HUES6 (cell line): ENCODE measurements at regions not wholly inside any gene's neighbourhood (a gene's known extent, or its start where the extent isn't known, plus 50 kb on each side); places are given as distances from the start of the nearest gene placed in this dataset.

ENCODE experiments used
- H3K27ac ChIP-seq: 2 replicates; pipeline ENCODE4 v1.7.0; 2013; ENCODE audit warnings: low read depth, mild to moderate bottlenecking, low read length, inconsistent platforms
- H3K27me3 ChIP-seq: 2 replicates; pipeline ENCODE4 v1.6.1; 2013; ENCODE audit warnings: low read length; ENCODE audit not compliant: control insufficient read depth, insufficient read depth
- H3K36me3 ChIP-seq: 2 replicates; pipeline ENCODE4 v1.6.1; 2013; ENCODE audit warnings: low read length; ENCODE audit not compliant: control insufficient read depth, insufficient read depth
- H3K4me1 ChIP-seq: 2 replicates; pipeline ENCODE4 v1.6.1; 2013; ENCODE audit warnings: low read length; ENCODE audit not compliant: control insufficient read depth, insufficient read depth
- H3K4me3 ChIP-seq: 2 replicates; pipeline ENCODE4 v1.5.1; 2013; ENCODE audit warnings: low read depth, low read length
- H3K9ac ChIP-seq: one replicate; pipeline ENCODE4 v1.6.1; 2013; ENCODE audit warnings: mild to moderate bottlenecking, low read length
- H3K9me3 ChIP-seq: 2 replicates; pipeline ENCODE4 v1.6.1; 2013; ENCODE audit warnings: low read depth, low read length; ENCODE audit not compliant: control insufficient read depth, insufficient read depth

DNA sequence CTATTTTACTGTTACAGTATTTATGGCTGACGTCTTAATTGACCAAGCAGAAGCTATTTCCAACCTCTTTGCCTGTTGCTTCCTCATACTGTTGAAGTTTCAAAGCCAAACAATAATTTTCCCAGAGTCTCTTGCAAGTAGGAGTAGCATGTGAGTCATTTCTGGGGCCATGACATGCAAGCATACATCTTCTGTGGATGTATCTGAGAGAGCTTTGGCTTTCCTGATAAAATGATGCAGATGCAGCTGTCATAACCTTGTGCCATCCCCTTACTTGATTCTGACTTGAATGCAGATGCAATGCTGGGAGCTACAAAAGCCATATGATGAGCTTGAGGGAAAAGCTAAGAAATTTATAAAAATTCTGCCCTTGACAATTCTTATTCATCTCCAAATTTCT lies 243.1 kb upstream of the TENM4 start:
- H3K27me3 ChIP-seq, result no peaks in the 10 kb centered on the region

DNA sequence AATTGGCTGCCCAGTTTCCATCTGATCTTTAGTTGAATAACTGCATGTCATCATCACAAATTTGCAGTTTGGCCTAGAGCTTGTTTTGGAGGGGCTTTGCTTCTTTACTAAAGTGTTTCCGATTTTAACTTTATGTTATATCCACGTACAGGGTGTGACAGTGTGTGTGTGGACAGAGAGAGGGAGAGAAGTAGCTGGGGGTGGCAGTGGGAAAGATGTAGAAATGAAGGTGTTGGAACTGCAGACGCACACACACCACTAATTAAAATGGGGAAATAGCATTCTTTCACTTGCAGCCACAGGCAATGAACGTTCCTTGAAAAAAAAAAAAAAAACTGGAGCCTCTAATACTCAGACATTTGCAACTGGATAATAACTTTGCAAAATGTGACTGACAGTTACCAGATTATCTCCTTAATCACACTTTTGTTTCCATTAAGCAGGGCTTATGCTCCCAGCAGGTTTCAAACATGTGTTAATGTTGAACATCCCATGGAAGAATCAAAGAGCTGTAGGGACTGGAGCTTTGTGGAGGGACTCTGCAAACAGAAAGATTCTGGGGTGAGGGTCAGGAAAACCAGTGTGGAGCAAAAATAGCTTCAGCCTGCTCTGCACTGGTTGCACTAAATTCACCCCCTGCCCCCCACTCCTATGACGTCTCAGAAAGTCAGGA lies 238.1 kb upstream of the TENM4 start:
- Histone ChIP-seq H3K9ac (no peak overlapping the region), H3K27ac (no peak overlapping the region), H3K27me3 (no peaks in the 10 kb centered on the region), H3K4me3 (no peak overlapping the region), H3K9me3 (no peaks in the 10 kb centered on the region), H3K36me3 (no peaks in the 10 kb centered on the region), H3K4me1 (peaks cover 13% of the 10 kb centered on the region)

More for the DNA sequence above, 243.1 kb upstream of the TENM4 start:
- Histone ChIP-seq H3K9ac (no peak overlapping the region), H3K4me1 (peaks cover 6% of the 10 kb centered on the region), H3K27ac (no peak overlapping the region), H3K9me3 (no peaks in the 10 kb centered on the region), H3K4me3 (no peak overlapping the region), H3K36me3 (no peaks in the 10 kb centered on the region)

DNA sequence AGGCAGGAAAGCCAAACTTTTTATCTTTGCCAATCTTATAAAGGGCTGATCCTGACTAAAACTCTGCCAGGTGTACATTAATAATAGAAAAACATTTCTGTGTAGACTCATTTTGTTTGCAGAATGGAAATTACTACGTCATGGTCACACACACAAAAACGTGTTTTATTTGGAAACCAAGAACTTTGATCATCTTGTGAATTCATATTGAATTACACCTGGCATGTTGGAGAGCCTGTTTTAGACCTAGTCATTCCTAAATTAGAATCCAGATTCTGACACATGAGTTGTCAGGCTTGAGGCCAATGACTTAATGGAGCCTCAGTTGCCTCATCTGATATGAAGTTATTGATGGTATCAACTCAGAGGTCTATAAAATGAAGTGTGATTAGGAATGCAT lies 235.6 kb upstream of the TENM4 start:
- Histone ChIP-seq H3K9me3 (no peaks in the 10 kb centered on the region), H3K9ac (no peak overlapping the region), H3K4me3 (no peak overlapping the region), H3K27me3 (no peaks in the 10 kb centered on the region), H3K4me1 (peaks cover 13% of the 10 kb centered on the region), H3K36me3 (no peaks in the 10 kb centered on the region), H3K27ac (no peak overlapping the region)

DNA sequence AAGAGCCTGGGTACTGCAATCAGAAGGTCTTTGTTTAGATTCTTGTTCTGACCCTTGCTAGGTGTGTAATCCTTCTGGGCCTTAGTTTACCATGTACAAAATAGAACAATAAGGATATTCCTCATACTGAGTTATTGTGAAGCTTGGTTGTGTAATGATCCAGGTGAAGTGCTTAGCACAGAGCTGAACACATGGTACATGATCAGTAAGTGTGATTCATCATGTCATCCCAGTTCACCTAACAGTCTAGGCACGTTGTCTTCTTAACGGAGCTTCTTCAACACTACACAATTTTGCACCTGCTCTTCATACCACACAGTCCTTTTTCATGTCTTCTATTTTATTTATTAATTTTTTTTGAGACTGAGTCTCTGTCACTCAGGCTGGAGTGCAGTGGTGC lies 234.3 kb upstream of the TENM4 start:
- Histone ChIP-seq H3K4me1 (peaks cover 13% of the 10 kb centered on the region), H3K9ac (no peak overlapping the region)

DNA sequence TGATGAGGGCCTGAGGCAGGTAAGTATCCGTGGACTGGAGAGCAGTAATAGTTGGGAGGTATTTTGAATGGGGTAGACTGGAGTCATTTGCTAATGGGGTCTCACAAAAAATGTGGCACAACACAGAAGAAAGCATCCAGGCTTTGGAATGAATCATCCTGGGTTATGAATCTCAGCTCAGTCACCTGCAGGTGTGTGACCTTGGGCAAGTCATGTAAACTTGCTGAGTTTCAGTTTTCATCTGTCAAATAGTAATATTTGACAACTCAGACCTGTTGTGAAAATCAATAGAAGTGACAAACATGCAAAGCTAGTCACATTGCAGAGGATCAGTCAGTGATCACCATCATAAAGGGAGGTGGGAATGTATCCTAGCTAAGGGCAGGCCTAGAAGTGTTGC lies 232.0 kb upstream of the TENM4 start:
- H3K9ac ChIP-seq, result no peak overlapping the region
- H3K4me3 ChIP-seq, result no peak overlapping the region
- H3K36me3 ChIP-seq, result no peaks in the 10 kb centered on the region
- H3K27ac ChIP-seq, result no peak overlapping the region
- H3K27me3 ChIP-seq, result no peaks in the 10 kb centered on the region
- H3K9me3 ChIP-seq, result no peaks in the 10 kb centered on the region
- H3K4me1 ChIP-seq, result no peaks in the 10 kb centered on the region

More for the DNA sequence above, 234.3 kb upstream of the TENM4 start:
- no peaks in the 10 kb centered on the region for H3K36me3 ChIP-seq
- no peaks in the 10 kb centered on the region for H3K9me3 ChIP-seq
- H3K4me3 ChIP-seq, result no peak overlapping the region
- no peaks in the 10 kb centered on the region for H3K27me3 ChIP-seq
- no peak overlapping the region for H3K27ac ChIP-seq

GRCh38 chr11:79671401-79671800 lies 230.6 kb upstream of the TENM4 start:
- Histone ChIP-seq H3K9ac (no peak overlapping the region), H3K36me3 (no peaks in the 10 kb centered on the region), H3K27me3 (no peaks in the 10 kb centered on the region), H3K9me3 (no peaks in the 10 kb centered on the region), H3K27ac (no peak overlapping the region), H3K4me3 (no peak overlapping the region), H3K4me1 (no peaks in the 10 kb centered on the region)

- Histone ChIP-seq H3K9ac (no peak overlapping the region), H3K4me1 (no peaks in the 10 kb centered on the region), H3K9me3 (no peaks in the 10 kb centered on the region), H3K27me3 (no peaks in the 10 kb centered on the region), H3K27ac (no peak overlapping the region), H3K4me3 (no peak overlapping the region), H3K36me3 (no peaks in the 10 kb centered on the region)
Measured at GRCh38 chr11:79670882-79671281, 230.1 kb upstream of the TENM4 start.

- Histone ChIP-seq H3K27me3 (no peaks in the 10 kb centered on the region), H3K36me3 (no peaks in the 10 kb centered on the region), H3K4me1 (no peaks in the 10 kb centered on the region), H3K4me3 (no peak overlapping the region), H3K9me3 (no peaks in the 10 kb centered on the region), H3K27ac (no peak overlapping the region), H3K9ac (no peak overlapping the region)
Measured at GRCh38 chr11:79668575-79668974, 227.7 kb upstream of the TENM4 start.

- no peaks in the 10 kb centered on the region for H3K4me1 ChIP-seq
- no peaks in the 10 kb centered on the region for H3K9me3 ChIP-seq
- H3K27me3 ChIP-seq, result no peaks in the 10 kb centered on the region
- H3K36me3 ChIP-seq, result no peaks in the 10 kb centered on the region
- no peak overlapping the region for H3K9ac ChIP-seq
- H3K4me3 ChIP-seq, result no peak overlapping the region
- no peak overlapping the region for H3K27ac ChIP-seq
Measured at GRCh38 chr11:79667380-79667779, 226.6 kb upstream of the TENM4 start.

DNA sequence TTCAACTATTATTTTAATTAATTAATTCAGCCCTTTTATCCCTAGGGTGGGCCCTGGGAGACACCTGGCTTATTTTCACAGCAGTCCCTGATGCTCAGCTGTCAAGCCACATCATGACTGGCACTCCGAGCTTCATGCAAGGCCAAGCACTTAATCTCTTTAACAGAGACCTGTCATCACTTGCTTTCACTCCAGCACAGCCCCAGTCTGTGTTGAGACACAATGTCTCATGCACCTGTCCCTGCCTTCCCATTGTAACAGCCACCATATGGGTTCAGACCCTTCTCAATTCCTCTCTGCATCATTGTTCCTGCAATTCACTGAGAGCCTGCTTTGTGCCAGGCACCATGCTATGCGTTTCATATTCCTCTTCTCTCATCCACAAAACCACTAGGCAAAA lies 222.2 kb upstream of the TENM4 start:
- Histone ChIP-seq H3K4me1 (no peaks in the 10 kb centered on the region), H3K9ac (no peak overlapping the region), H3K4me3 (no peak overlapping the region), H3K27ac (no peak overlapping the region), H3K9me3 (no peaks in the 10 kb centered on the region), H3K36me3 (no peaks in the 10 kb centered on the region), H3K27me3 (no peaks in the 10 kb centered on the region)

DNA sequence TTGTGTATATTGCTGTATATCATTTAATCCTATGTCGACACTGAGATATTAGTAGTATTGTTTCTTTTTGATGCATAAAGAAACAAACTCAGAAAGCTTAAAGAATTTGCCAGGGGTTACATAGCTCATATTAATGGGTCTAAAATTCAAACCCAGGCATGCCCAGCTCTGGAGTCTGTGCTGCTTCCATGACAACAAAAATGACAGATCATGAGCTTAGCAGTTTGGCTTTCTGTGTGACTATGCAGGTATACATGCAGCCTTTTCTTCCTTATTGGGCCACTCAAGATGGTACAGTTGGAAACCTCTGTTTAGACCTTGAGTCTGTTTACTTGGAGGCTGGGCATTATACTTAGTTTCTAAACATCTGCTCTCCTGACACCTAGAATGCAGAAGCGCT lies 220.5 kb upstream of the TENM4 start:
- H3K27ac ChIP-seq, result no peak overlapping the region
- no peaks in the 10 kb centered on the region for H3K4me1 ChIP-seq

More for the DNA sequence above, 220.5 kb upstream of the TENM4 start:
- Histone ChIP-seq H3K9ac (no peak overlapping the region), H3K36me3 (no peaks in the 10 kb centered on the region), H3K4me3 (no peak overlapping the region), H3K9me3 (no peaks in the 10 kb centered on the region), H3K27me3 (no peaks in the 10 kb centered on the region)
